OCI-LY7 (cell line): ENCODE measurements at regions not wholly inside any gene's neighbourhood (a gene's known extent, or its start where the extent isn't known, plus 50 kb on each side); places are given as distances from the start of the nearest gene placed in this dataset.
"Not testable (repeated sequence)": the region's sequence is repeated elsewhere in the genome, so short reads cannot be mapped to it uniquely, and the experiment has no call there.

Experiments used
- EZH2phosphoT487 ChIP-seq: fragments of 200-600 bp; sonication (generic); IDR thresholded peaks from 2 replicates; pipeline ENCODE4 v1.6.1; 2018; ENCODE audit warnings: low read depth, borderline replicate concordance, mild to moderate bottlenecking, mixed run types, antibody characterized with exemption, low read length, moderate library complexity, mixed read lengths
- TF ChIP-seq, protein P1 (sequence below): fragments of 200-600 bp; sonication (generic); conservative IDR thresholded peaks from 2 replicates; pipeline ENCODE4 v1.5.1; 2014; ENCODE audit warnings: mild to moderate bottlenecking, antibody characterized with exemption, low read length, moderate library complexity, mixed read lengths

GRCh38 chr7:130860832-130861231 is 126.8 kb upstream of the KLF14 start:
- TF ChIP-seq, protein P1, sequence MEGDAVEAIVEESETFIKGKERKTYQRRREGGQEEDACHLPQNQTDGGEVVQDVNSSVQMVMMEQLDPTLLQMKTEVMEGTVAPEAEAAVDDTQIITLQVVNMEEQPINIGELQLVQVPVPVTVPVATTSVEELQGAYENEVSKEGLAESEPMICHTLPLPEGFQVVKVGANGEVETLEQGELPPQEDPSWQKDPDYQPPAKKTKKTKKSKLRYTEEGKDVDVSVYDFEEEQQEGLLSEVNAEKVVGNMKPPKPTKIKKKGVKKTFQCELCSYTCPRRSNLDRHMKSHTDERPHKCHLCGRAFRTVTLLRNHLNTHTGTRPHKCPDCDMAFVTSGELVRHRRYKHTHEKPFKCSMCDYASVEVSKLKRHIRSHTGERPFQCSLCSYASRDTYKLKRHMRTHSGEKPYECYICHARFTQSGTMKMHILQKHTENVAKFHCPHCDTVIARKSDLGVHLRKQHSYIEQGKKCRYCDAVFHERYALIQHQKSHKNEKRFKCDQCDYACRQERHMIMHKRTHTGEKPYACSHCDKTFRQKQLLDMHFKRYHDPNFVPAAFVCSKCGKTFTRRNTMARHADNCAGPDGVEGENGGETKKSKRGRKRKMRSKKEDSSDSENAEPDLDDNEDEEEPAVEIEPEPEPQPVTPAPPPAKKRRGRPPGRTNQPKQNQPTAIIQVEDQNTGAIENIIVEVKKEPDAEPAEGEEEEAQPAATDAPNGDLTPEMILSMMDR, result not testable (repeated sequence)
- not testable (repeated sequence) for TF ChIP-seq EZH2phosphoT487
